G401 (cell line): ENCODE measurements at regions not wholly inside any gene's neighbourhood (a gene's known extent, or its start where the extent isn't known, plus 50 kb on each side); places are given as distances from the start of the nearest gene placed in this dataset.
"Not testable (repeated sequence)": the region's sequence is repeated elsewhere in the genome, so short reads cannot be mapped to it uniquely, and the experiment has no call there.

Source experiments
- DNase-seq: peaks from one replicate; pipeline ENCODE4 v3.0.0-alpha.2; 2015; ENCODE audit warnings: low spot score
- in situ Hi-C: cut with HindIII; loops from 2 replicates; pipeline ENCODE4 v1.10.0; 2016; ENCODE audit warnings: low sequenced_read_pairs, mixed read lengths

DNA sequence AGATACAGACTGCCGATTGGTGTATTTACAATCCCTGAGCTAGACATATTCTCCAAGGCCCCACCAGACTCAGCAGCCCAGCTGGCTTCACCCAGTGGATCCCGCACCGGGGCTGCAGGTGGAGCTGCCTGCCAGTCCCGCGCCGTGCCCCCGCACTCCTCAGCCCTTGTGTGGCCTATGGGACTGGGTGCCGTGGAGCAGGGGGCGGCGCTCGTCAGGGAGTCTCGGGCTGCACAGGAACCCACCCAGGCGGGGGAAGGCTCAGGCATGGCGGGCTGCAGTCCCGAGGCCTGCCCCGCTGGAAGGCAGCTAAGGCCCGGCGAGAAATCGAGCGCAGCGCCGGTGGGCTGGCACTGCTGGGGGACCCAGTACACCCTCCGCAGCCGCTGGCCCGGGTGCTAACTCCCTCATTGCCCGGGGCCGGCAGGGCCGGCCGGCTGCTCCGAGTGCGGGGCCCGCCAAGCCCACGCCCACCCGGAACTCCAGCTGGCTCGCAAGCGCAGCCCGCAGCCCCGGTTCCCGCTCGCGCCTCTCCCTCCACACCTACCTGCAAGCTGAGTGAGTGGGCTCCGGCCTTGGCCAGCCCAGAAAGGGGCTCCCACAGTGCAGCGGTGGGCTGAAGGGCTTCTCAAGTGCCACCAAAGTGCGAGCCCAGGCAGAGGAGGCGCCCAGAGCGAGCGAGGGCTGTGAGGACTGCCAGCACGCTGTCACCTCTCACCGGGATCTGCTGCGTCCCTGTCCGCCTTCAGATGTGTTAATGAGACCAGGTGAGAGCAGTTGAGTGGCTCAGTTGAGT, 137.8 kb upstream of the LCORL start:
- DNase-seq, in situ Hi-C loops: not testable (repeated sequence)

DNA sequence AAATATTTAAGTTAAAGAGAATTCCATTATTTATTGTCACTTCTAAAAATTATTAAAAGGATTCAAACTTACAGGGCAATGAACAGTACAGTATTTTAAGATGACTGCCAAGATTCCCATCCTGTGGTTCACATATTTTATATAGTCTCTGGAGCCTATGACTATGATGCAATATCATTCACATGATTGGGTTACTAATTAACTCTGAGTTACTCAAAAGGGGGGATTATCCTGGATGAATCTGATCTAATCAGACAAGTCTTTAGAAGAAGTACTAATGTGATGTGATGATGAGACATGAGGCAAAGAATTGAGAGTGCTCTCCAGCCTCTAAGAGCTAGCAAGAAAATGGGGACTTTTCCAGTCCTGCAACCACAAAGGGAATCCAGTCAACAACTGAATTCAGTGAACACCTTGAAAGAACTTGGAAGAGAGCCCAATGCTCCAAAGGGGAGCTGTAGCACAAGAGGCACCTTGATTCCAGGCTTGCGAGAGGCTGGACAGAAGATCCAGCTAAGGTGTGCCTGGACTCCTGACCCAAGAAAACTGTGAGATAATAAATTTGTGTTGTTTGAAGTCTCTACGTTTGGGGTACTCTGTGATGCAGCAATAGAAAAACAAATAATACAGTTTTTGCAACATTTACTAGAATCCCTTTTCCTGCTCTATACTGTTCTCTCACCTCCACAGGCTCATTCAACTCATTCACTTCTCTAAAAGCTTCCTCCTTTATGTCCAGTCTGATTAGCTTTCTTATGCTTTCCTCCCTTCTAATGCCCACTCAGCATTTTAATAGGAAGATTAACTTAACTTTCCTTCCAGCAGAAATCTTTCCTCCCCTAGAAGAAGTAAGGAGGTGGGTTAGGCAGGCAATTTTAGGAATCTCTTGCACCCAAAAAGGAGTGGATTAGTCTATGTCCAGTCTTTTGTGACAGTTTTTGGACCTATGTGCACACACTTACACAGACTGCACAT, 133.8 kb upstream of the LCORL start:
- DNase-seq = no peak
- in situ Hi-C loops = no loop called here

DNA sequence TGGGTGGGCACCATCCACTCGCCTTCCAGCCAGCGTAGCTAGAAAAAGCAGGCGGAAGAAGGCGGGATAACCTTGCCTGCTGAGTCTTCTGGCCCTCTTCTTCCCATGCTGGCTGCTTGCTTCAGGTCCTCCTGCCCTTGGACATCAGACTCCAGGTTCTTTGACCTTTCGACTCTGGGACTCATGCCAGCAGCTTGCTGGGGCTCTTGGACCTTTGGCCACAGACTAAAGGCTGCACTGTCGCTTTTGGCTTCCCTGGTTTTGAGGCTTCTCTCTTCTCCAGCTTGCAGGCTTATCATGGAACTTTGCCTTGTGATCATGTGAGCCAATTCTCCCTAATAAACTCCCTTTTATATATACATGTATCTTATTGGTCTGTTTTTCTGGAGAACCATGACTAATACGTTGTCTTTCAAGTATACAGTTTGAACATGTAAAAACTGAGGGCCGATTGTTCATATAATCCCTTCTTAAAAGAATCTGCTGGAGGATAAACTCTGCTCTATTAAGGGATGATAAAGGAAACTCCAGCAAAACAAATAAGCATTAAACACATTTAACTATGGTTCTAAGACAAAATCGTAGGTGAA, 116.6 kb upstream of the LCORL start:
- DNase-seq = no peak
- in situ Hi-C loops = no loop called here

DNA sequence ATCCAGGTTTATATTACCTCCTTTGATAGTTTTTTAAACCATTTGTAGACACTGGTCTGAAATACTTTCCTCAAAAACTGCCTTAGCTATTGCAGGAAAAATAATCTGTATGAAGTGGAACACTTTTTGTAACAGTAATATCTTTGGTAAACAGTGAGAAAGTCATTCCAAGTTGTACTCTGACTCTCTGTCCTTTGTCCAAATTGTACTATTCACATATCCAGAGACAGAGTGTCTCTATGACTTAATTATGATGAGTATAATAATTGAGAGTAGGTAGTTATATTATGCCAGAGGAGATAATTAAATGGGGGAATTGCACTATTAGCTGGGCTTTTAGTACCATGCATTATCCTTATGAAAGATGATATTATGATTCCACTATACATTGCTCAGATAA, 112.6 kb upstream of the LCORL start:
- in situ Hi-C loops = no loop called here

DNA sequence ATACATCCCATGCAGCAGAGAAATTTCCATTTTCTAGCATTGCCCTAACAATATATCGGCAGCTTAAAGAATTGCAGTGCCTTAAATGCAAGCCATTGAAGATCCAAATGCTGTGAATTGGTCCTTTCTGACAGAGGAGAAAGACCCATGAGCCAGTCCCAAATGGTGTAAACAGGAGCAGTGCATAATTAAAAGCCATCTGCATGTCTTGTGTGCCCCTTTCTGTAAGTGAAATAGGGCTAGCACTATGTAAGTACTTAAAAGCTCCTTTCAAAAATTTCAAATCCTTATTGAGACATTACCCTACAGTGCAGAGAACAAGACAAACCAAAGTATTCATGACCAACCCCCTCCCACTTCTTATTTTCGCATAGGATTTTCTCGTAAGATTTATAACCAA, 108.7 kb upstream of the LCORL start:
- in situ Hi-C loops = no loop called here
- no peak for DNase-seq

More for the DNA sequence above, 112.6 kb upstream of the LCORL start:
- no peak for DNase-seq

DNA sequence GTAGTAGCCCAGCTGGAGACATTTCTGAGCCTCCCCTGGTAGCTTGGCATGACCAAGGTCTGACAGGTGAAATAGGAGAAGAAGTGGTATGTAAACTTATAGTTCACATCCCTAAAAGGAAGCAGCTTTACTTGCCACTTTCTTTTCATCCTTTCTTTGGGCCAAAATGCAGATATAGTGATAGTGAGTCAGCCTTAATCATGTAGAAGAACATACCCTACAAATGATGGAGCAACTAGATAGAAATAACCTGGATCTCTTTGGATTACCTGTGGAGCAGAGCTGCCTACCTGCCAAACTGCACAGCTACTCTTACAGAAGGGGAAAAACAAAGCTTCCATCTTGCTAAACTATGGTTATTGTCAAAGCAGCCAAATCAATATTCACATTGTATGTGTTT, 106.7 kb upstream of the LCORL start:
- DNase-seq = no peak
- in situ Hi-C loops = no loop called here

DNA sequence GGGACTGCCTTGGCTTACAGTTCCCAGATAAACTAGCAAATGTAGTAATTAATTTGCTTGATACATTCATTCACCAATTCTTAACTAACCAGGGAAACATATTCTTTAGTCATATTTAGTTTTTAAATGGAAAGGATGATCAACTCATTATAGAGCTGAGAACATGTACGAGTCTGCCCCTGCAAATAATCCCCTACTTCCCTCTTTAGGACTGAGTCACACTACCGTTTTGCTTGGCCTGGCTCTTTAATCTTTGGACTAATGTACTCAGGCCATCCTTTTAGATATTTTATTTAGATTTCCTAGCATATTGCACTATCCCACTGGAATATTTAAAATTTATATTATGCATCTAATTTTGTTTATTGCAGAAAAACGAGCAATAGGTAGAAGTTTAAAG, 105.5 kb upstream of the LCORL start:
- DNase-seq = no peak
- in situ Hi-C loops = no loop called here

DNA sequence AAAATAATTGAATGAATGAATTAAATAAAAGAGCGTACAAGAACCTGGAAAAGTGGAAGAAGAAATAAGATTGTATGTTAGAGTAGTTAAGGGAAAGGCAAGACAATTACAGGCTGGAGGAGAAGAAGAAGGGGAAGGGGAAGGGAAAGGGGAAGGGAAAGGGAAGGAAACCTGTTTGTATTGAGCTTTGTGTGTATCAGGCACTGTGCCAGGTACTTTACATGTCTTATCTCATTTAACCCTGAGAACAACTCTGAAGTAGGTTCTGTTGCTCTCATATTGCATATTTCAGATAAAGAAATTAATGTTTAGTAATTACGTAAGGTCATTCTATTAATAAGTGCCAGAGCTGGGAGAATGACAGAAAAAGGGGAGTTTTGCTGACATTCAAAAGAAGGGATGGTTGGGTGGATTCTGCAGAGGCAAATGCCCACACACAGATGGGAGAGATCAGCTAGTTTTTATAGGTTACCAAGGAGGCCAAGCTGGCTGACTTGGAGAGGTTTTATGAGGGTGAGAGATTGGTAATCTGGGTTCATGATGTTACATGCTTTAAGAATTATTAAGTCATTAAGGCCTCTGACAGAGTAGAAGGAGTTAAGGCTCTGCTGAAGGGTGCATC, 92.3 kb upstream of the LCORL start:
- no peak for DNase-seq

DNA sequence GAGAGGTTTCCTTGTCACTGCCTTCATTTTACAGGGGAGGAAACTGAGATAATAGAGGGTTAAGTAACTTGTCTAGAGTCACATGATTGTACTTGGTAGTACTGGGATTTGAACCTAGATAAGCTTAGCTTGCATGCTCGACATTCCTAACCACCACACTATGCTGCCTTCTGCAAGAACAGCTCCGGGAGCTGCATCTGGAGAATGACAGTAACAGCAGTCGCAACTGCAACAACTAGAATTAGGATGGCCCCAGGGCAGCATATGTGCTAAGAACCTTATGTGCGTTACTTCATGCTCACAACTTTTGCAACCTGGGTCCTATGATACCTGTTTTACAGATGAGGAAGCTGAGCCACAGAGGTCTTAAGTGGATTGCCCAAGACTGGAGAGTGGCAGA, 89.5 kb upstream of the LCORL start:
- no peak for DNase-seq
- in situ Hi-C loops = no loop called here

More for the DNA sequence above, 92.3 kb upstream of the LCORL start:
- in situ Hi-C loops = no loop called here

DNA sequence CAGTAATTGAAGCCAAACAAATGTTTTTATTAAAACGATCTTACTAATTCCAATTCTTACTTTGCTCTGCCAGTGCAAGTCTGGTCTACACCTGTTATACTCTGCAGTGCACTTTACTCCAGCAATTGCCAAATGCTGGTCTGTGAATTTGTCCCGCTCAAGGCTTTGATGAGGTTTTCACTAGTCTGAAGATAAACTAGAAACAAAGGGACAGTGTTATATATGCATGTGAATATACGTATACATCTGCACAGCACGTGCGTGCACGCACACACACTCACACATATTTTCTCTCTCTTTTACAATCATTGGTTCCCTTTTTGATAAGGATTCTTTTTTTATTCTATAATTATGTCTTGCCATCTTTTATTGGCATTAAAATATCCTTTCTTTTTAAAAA, 88.5 kb upstream of the LCORL start:
- DNase-seq = no peak
- in situ Hi-C loops = no loop called here

DNA sequence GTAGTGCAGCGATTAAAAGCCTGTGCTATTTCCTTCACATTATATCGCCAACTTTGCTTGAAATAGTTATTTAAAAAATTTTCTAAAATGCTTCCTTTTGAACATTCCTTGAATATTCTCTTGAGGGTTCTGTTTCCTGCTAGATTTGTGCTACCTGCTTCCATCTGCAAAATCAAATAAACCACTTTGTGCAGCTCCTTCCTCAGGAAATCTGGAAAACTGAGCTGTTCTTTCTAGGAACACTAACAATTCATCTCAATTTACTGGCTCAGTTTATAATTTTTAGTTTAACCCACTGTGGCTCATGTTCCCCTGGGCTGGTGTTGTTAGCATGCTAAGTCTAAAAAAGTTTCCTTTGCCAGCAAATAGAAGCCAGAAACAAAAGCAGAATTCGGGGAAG, 88.1 kb upstream of the LCORL start:
- in situ Hi-C loops = no loop called here

DNA sequence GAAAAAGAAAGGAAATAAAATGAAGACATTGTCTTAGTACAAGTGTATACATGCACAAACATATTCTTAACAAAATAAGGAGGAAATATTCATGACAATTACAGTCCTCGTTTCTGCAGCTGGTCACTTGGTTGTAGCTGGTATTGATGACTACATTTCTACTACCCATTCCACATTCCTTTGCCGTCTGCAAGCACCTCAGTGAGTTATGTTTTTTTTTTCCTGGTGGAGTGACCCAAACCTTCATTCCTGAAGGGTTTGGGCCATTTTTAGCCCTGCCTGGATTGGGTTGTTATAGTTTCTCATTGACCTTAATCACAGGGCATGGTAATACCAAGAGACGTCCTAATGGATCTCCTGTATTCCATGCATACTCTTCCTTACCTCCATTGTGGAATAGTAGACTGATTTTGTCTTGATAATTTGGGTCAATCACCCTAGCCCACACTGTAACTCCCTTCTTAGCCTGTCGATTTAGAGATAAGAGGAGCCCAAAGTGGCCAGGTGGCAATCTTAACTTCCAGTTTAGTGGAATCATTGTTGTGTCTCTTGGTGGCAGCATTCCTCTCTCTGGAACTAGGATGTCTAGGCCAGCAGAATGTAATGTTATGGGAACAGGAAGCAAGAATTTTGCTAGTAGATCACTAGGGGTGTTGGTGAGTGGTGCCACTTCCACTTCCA, 86.4 kb upstream of the LCORL start:
- in situ Hi-C loops, DNase-seq: not testable (repeated sequence)

More for the DNA sequence above, 88.1 kb upstream of the LCORL start:
- no peak for DNase-seq

DNA sequence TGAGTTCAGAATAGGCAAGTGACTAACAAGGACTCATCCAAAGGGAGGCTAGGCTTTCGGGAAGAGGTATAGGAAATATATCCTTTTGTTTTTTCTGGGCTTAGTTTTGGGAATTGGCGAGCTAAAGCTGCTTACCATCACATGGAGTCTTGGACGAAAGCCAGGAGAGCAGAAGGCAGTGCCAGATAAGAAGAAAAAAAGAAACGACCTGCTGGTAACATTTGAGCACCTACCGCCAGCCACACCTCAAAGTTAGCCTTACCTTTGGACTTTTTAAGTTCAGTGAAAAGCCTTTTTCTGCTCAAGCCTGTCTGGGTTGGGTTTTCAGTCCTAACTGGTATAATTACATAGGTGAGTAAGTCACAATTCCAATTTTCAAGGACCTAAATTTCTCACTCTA, 85.1 kb upstream of the LCORL start:
- DNase-seq = peak; percentile 12
- in situ Hi-C loops = no loop called here

DNA sequence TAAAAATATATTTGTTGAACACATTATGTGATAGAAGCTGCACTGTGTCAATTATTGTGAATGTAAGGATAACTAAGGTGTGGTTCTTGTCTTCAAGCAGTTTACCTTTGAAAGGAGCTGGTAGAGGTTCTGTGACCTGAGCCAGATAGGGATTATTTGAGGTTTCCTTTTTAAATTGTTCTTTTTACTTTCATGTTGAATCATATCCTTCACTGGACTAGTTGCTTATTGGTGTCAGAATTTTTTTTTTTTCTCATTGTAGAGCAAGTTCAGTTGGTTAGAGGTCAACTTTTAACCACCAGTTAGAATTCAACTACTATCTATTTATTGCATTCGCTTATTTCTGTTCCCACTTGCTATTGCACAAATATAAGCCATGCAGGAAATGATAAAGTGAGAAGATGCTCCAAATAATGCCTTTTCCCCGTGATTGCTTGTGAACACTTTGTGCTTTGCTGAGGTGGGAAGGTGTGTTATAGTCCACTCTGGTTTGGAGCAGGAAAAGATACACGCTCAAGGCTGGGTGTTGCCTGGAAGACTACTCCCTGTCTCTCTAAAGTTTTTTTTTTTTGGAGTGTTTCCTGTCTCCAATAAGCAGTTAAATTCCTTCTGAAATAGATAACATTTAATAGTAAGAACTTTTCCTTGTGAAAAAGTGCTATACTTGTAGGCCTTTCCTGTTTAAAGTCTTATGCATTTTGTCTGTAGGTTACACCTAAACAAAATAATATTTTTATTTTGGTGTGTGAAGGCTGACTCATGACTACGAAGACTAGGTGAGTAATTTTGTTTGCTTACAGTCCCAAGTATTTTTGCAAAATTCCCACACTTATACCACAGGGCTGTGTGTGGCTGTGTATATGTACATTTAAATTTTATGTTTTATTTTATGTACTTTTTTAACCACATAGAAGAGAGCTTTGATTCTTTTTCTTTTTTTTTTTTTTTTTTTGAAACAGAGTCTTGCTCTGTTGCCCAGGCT, 83.8 kb upstream of the LCORL start:
- DNase-seq = no peak
- in situ Hi-C loops = no loop called here

DNA sequence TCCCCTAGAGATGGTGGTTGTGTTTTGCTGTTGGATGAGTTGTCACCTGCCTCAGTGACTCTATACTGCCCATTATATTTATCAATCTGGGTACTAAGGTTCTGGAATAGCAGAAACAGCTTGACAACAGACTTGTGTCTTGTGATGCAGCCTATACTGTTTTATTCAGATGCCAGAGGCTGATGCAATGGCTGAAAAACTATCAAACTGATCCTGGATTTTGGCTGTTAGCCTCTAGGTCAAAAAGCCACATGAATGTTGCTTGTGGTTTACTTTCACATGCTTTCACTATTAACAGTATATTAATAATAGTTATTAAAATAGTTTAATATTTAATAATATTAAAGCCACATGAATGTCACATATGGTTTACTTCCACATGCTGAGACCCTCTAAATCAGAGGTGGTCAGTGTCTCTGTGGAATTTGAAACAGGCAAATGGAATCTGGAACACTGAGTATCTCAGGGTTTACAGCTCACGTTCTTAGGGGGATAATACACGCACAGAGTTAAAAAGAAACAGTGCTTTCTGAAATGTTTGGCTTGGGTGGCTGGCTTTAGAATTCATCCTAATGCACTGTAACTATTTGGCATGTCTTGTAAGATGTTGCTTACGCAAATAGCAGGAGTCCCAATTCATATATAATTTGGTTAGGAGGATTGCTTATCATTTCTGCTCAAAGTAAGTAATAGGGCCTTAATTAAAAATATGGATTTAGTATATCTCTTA, 82.5 kb upstream of the LCORL start:
- no peak for DNase-seq
- in situ Hi-C loops = no loop called here

DNA sequence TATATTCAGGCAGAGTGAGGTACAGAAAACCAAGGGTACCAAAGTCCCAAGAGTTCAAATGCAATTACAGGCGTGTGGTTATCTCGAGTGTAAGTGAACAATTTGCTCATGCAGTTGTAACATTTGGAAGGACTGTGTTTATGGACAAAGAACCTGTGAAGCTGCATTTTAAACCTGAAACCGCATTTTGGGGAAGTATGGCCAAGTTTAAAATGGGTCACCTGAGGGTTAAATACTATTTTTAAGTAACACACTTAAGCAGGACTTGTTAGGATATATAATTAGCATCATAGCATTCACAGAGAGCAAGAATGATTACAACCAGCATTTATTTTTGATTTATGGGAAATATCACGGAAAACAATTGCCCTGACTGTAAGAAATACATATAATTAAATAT, 79.1 kb upstream of the LCORL start:
- in situ Hi-C loops = no loop called here
- DNase-seq = no peak

DNA sequence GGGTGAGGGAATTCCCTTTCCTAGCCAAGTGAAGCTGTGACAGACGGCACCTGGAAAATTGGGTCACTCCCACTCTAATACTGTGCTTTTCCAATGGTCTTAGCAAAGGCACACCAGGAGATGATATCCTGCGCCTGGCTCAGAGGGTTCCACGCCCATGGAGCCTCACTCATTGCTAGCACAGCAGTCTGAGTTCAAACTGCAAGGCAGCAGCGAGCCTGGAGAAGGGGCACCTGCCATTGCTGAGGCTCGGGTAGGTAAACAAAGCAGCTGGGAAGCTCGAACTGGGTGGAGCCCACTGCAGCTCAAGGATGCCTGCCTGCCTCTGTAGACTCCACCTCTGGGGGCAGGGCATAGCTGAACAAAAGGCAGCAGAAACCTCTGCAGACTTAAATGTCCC, 68.9 kb upstream of the LCORL start:
- in situ Hi-C loops, DNase-seq: not testable (repeated sequence)
